Vagina (tissue), 2 donors: ENCODE measurements at regions not wholly inside any gene's neighbourhood (a gene's known extent, or its start where the extent isn't known, plus 50 kb on each side); places are given as distances from the start of the nearest gene placed in this dataset.

ENCODE experiments used
- POLR2A ChIP-seq, 2 donors: fragments of 450-650 bp; IDR thresholded peaks; one replicate each; pipeline ENCODE4 v1.6.1; 2017; ENCODE audit warnings: antibody characterized with exemption in 2 of 2, mild to moderate bottlenecking in 2 of 2, moderate library complexity in 2 of 2
- POLR2AphosphoS5 ChIP-seq, 2 donors: sonication (generic); formaldehyde crosslinking; IDR thresholded peaks; one replicate each; pipeline ENCODE4 v1.9.0; 2017; ENCODE audit warnings: antibody characterized with exemption in 2 of 2, mild to moderate bottlenecking in 2 of 2, low read depth in 1 of 2; ENCODE audit not compliant: insufficient read depth in 1 of 2
- TF ChIP-seq, protein P1 (sequence below), 3 experiments: fragments of 450-650 bp in 2 of 3; fragments of 200-600 bp in 1 of 3; sonication (generic) in 1 of 3; IDR thresholded peaks; one replicate each; pipeline ENCODE4 v1.5.1; 2017 to 2019; ENCODE audit warnings: antibody characterized with exemption in 3 of 3, mild to moderate bottlenecking in 2 of 3, moderate library complexity in 2 of 3

DNA sequence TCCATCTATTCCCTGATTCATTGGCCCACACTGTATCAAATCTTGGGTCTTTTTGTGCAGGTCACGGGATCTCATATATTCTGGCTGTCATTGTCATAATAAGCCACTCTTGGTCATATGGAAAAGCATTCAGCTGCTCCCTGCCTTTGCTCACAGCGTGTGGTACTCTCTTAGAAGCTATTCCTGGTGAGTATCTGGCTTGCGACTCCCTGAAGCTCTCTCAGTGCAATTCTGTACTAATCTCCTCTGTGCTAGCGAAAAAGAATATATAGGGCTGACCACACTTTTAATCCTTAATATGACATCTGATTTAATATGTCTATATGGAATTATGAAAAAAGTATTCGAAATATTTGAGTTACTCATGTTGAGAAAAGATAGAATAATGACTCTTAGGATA lies 440.8 kb upstream of the GBE1 start:
- TF ChIP-seq, protein P1, sequence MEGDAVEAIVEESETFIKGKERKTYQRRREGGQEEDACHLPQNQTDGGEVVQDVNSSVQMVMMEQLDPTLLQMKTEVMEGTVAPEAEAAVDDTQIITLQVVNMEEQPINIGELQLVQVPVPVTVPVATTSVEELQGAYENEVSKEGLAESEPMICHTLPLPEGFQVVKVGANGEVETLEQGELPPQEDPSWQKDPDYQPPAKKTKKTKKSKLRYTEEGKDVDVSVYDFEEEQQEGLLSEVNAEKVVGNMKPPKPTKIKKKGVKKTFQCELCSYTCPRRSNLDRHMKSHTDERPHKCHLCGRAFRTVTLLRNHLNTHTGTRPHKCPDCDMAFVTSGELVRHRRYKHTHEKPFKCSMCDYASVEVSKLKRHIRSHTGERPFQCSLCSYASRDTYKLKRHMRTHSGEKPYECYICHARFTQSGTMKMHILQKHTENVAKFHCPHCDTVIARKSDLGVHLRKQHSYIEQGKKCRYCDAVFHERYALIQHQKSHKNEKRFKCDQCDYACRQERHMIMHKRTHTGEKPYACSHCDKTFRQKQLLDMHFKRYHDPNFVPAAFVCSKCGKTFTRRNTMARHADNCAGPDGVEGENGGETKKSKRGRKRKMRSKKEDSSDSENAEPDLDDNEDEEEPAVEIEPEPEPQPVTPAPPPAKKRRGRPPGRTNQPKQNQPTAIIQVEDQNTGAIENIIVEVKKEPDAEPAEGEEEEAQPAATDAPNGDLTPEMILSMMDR (IDR thresholded peaks at IDR 0.05), result no peak
- no peak for TF ChIP-seq POLR2A (IDR thresholded peaks at IDR 0.05)
- no peak for TF ChIP-seq POLR2AphosphoS5 (IDR thresholded peaks at IDR 0.05; ENCODE audit: insufficient read depth in 1 of 2, low read depth in 1 of 2)
